GM12878 (cell line): ENCODE measurements at regions not wholly inside any gene's neighbourhood (a gene's known extent, or its start where the extent isn't known, plus 50 kb on each side); places are given as distances from the start of the nearest gene placed in this dataset.

ENCODE experiments used
- ATAC-seq: fragments of 200-7000 bp; cut with Tn5 transposase; 3 replicates; pipeline ENCODE4 v1.9.1; 2020; ENCODE audit warnings: mild to moderate bottlenecking, moderate library complexity
- BruUV-seq: library from RNA; stranded (reverse); fragments of 400-500 nt; replicated peaks from 2 replicates; lab custom pipeline; 2021; lab: Mats Ljungman, UMichigan
- CTCF ChIA-PET: fragments of 300-600 bp; sonication (Branson Sonifier 250); formaldehyde crosslinking; extraction: SDS; loops from one replicate; lab custom pipeline; 2021; ENCODE audit warnings: inconsistent platforms; lab: Yijun Ruan, JAX
- POLR2A ChIA-PET: fragments of 350-600 bp; formaldehyde crosslinking; extraction: SDS; loops from one replicate; lab custom pipeline; 2021; ENCODE audit warnings: inconsistent platforms; lab: Charles Lee
- RAD21 ChIA-PET: fragments of 300-600 bp; sonication (Branson Sonifier 250); formaldehyde crosslinking; loops from one replicate; lab custom pipeline; 2023; ENCODE audit warnings: antibody characterized with exemption; ENCODE audit not compliant: unreplicated experiment; lab: Charles Lee
- SMC1A ChIA-PET: fragments of 300-600 bp; sonication (Branson Sonifier 250); formaldehyde crosslinking; loops from one replicate; lab custom pipeline; 2023; ENCODE audit not compliant: unreplicated experiment, uncharacterized antibody; lab: Charles Lee
- DNase-seq: peaks from one replicate; pipeline ENCODE4 v3.0.0-alpha.2; 2011; ENCODE audit warnings: low read depth, low spot score
- FAIRE-seq: peaks from 3 replicates; lab custom pipeline; 2011; peaks lifted over from hg19 to GRCh38; lab: Jason Lieb, UNC
- H2AFZ ChIP-seq: 2 replicates; pipeline ENCODE4 v1.6.0; 2011; ENCODE audit warnings: low read depth, low read length, control low read depth; ENCODE audit not compliant: control insufficient read depth
- H3K27ac ChIP-seq: 2 replicates; pipeline ENCODE4 v1.5.1; 2011; ENCODE audit warnings: control low read depth; ENCODE audit not compliant: control insufficient read depth, insufficient read depth
- H3K27me3 ChIP-seq, 2 experiments: replicated peaks in 1 of 2; 2 replicates each; pipeline versions ENCODE4 v1.6.0 to v1.6.1; 2011; ENCODE audit warnings: low read length in 1 of 2; ENCODE audit not compliant: control insufficient read depth in 2 of 2, insufficient read depth in 2 of 2
- H3K36me3 ChIP-seq, 2 experiments: 2 replicates each; pipeline ENCODE4 v1.5.1; 2011; ENCODE audit warnings: low read length in 1 of 2; ENCODE audit not compliant: control insufficient read depth in 2 of 2, insufficient read depth in 2 of 2
- H3K4me1 ChIP-seq: 2 replicates; pipeline ENCODE4 v1.6.1; 2011; ENCODE audit warnings: mild to moderate bottlenecking, low read length, moderate library complexity, mixed read lengths; ENCODE audit not compliant: control insufficient read depth, insufficient read depth
- H3K4me2 ChIP-seq: 2 replicates; pipeline ENCODE4 v1.6.0; 2011; ENCODE audit warnings: control low read depth; ENCODE audit not compliant: control insufficient read depth, insufficient read depth
- H3K4me3 ChIP-seq: fragments of 200-600 bp; sonication (generic); 2 replicates; pipeline ENCODE4 v1.5.1; 2016
- H3K79me2 ChIP-seq: 2 replicates; pipeline ENCODE4 v1.6.0; 2011; ENCODE audit warnings: low read length; ENCODE audit not compliant: control insufficient read depth, insufficient read depth
- H3K9ac ChIP-seq: 2 replicates; pipeline ENCODE4 v1.8.0; 2011; ENCODE audit warnings: low read length, control low read depth, mixed read lengths; ENCODE audit not compliant: control insufficient read depth, insufficient read depth
- H3K9me3 ChIP-seq: replicated peaks from 3 replicates; pipeline ENCODE4 v1.5.1; 2011; ENCODE audit warnings: mild to moderate bottlenecking, low read length; ENCODE audit not compliant: control insufficient read depth, insufficient read depth
- H4K20me1 ChIP-seq: 2 replicates; pipeline ENCODE4 v1.6.0; 2011; ENCODE audit not compliant: control insufficient read depth, insufficient read depth
- BMI1 ChIP-seq: fragments of 450-650 bp; IDR thresholded peaks from 2 replicates; pipeline ENCODE4 v1.6.1; 2016; ENCODE audit warnings: mild to moderate bottlenecking, moderate library complexity, borderline replicate concordance
- CHD2 ChIP-seq: IDR thresholded peaks from 2 replicates; pipeline ENCODE4 v1.6.1; 2011; ENCODE audit warnings: low read depth, low read length, improper control_type of control experiment, borderline replicate concordance
- CHD4 ChIP-seq: fragments of 200-600 bp; sonication (generic); IDR thresholded peaks from 2 replicates; pipeline ENCODE4 v1.6.1; 2016; ENCODE audit warnings: mild to moderate bottlenecking
- FOXM1 ChIP-seq: IDR thresholded peaks from 2 replicates; pipeline ENCODE4 v1.6.1; 2012; ENCODE audit warnings: low read depth, mild to moderate bottlenecking, inconsistent platforms, low read length, moderate library complexity
- MXI1 ChIP-seq: fragments of 150-350 bp; IDR thresholded peaks from 2 replicates; pipeline ENCODE4 v1.6.1; 2011; ENCODE audit warnings: low read depth, mild to moderate bottlenecking, inconsistent platforms, low read length, improper control_type of control experiment
- MYB ChIP-seq: fragments of 150-350 bp; IDR thresholded peaks from 2 replicates; pipeline ENCODE4 v1.6.1; 2014; ENCODE audit warnings: mild to moderate bottlenecking, low read depth, low read length, borderline replicate concordance
- NFIC ChIP-seq: IDR thresholded peaks from 2 replicates; pipeline ENCODE4 v1.6.1; 2012; ENCODE audit warnings: low read depth, mild to moderate bottlenecking, inconsistent platforms, low read length, moderate library complexity
- NFXL1 ChIP-seq: fragments of 450-650 bp; IDR thresholded peaks from 2 replicates; pipeline ENCODE4 v1.6.1; 2017; ENCODE audit warnings: antibody characterized with exemption, mild to moderate bottlenecking, borderline replicate concordance
- PML ChIP-seq: IDR thresholded peaks from 2 replicates; pipeline ENCODE4 v1.6.1; 2012; ENCODE audit warnings: low read length, inconsistent platforms
- POLR2AphosphoS2 ChIP-seq: IDR thresholded peaks from 2 replicates; pipeline ENCODE4 v1.6.1; 2011; ENCODE audit warnings: low read depth, mild to moderate bottlenecking, low read length, improper control_type of control experiment, moderate library complexity
- POU2F2 ChIP-seq: IDR thresholded peaks from 3 replicates; pipeline ENCODE4 v1.6.1; 2011; ENCODE audit warnings: low read depth, mild to moderate bottlenecking, low read length, borderline replicate concordance
- REST ChIP-seq: IDR thresholded peaks from 2 replicates; pipeline ENCODE4 v1.6.1; 2012; ENCODE audit warnings: mild to moderate bottlenecking, low read depth, low read length
- RFX5 ChIP-seq: IDR thresholded peaks from 2 replicates; pipeline ENCODE4 v1.6.1; 2011; ENCODE audit warnings: low read depth, low read length, improper control_type of control experiment
- SUZ12 ChIP-seq: fragments of 200-600 bp; sonication (generic); IDR thresholded peaks from one replicate; pipeline ENCODE4 v1.6.1; 2018; ENCODE audit warnings: antibody characterized with exemption, mild to moderate bottlenecking; ENCODE audit not compliant: unreplicated experiment
- ZNF622 ChIP-seq: fragments of 450-650 bp; IDR thresholded peaks from 2 replicates; pipeline ENCODE4 v1.6.1; 2017; ENCODE audit warnings: mild to moderate bottlenecking, inconsistent platforms
- WGBS: methylation state at CpG from one replicate; pipeline ENCODE4 v1.1.6; 2016; ENCODE audit warnings: low lambda C conversion rate; ENCODE audit not compliant: insufficient replicate concordance, insufficient coverage; ENCODE audit errors: missing lambda C conversion rate; 5-methylcytosine and 5-hydroxymethylcytosine counted together
- in situ Hi-C: fragments of 300-500 bp; cut with MboI; formaldehyde crosslinking; loops from 9 replicates; pipeline ENCODE4 v1.14.3; 2018; ENCODE audit warnings: mixed read lengths
- intact Hi-C: fragments of 100-400 bp; cut with micrococcal nuclease; formaldehyde crosslinking; loops from one replicate; pipeline ENCODE4 v1.14.2; 2022; ENCODE audit not compliant: unreplicated experiment
- TF ChIP-seq, protein P1 (sequence below): fragments of 450-650 bp; IDR thresholded peaks from 2 replicates; pipeline ENCODE4 v1.6.1; 2014; ENCODE audit warnings: mild to moderate bottlenecking

DNA sequence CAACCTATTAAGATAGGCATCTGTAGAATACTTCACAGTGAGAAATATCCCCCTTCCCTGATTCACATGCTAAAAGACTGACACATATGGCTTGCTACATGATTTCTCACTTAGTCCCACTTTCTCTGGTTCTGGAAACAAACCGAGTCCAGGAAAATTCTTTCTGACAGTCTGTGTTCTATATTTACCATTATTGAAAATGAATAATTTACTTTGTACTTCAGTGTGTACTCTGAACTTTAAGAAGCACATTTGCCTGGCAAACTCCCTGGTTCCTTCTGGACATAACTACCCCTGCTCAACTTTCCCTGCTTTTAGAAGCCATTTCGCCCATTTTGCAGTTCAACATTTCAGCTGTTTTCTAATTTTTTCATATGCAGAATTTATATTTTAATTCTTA is 53.6 kb downstream of the APCS start:
- in situ Hi-C loops (no loop called here), intact Hi-C loops (no loop called here)
- H4K20me1 ChIP-seq, result no peaks in the 10 kb centered on the region
- BruUV-seq, result no TSS peak
- POLR2A ChIA-PET, result no interaction called here
- no peak for FAIRE-seq
- no peak for DNase-seq
- H3K36me3 ChIP-seq, result no peaks in the 10 kb centered on the region
- 6% methylated on average over 2 of the region's 2 CpGs for whole genome bisulfite sequencing
- TF ChIP-seq CHD4, result no peak
- TF ChIP-seq PML, result no peak
- TF ChIP-seq FOXM1, result no peak
- no peak for TF ChIP-seq MXI1
- no peak for TF ChIP-seq CHD2
- no peak for TF ChIP-seq POU2F2
- TF ChIP-seq SUZ12, result no peak
- no peak for TF ChIP-seq MYB
- TF ChIP-seq, protein P1, sequence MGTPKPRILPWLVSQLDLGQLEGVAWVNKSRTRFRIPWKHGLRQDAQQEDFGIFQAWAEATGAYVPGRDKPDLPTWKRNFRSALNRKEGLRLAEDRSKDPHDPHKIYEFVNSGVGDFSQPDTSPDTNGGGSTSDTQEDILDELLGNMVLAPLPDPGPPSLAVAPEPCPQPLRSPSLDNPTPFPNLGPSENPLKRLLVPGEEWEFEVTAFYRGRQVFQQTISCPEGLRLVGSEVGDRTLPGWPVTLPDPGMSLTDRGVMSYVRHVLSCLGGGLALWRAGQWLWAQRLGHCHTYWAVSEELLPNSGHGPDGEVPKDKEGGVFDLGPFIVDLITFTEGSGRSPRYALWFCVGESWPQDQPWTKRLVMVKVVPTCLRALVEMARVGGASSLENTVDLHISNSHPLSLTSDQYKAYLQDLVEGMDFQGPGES, result no peak
- no peak for TF ChIP-seq ZNF622
- TF ChIP-seq BMI1, result no peak
- TF ChIP-seq POLR2AphosphoS2, result no peak
- no peak for TF ChIP-seq RFX5
- no peak for TF ChIP-seq NFXL1
- no peak for TF ChIP-seq NFIC
- no peak for TF ChIP-seq REST
- no peak overlapping the region for H3K27ac ChIP-seq
- ATAC-seq, result no peak
- H3K4me3 ChIP-seq, result no peak overlapping the region
- H2AFZ ChIP-seq, result no peak overlapping the region
- no peaks in the 10 kb centered on the region; the same call in 2 of the 3 replicates for H3K9me3 ChIP-seq
- H3K4me1 ChIP-seq, result no peaks in the 10 kb centered on the region
- H3K27me3 ChIP-seq, result no peaks in the 10 kb centered on the region; a peak in 1 of 4 replicates
- RAD21 ChIA-PET, result no interaction called here
- H3K79me2 ChIP-seq, result no peaks in the 10 kb centered on the region
- H3K9ac ChIP-seq, result no peak overlapping the region
- H3K4me2 ChIP-seq, result no peak overlapping the region
- SMC1A ChIA-PET, result no interaction called here
- CTCF ChIA-PET, result no interaction called here
